Uterus (tissue), 2 donors: ENCODE measurements at regions not wholly inside any gene's neighbourhood (a gene's known extent, or its start where the extent isn't known, plus 50 kb on each side); places are given as distances from the start of the nearest gene placed in this dataset.

Source experiments
- POLR2A ChIP-seq, 2 donors: fragments of 450-650 bp; IDR thresholded peaks; one replicate each; pipeline ENCODE4 v1.6.1; 2016; ENCODE audit warnings: antibody characterized with exemption in 2 of 2, mild to moderate bottlenecking in 1 of 2, moderate library complexity in 1 of 2
- TF ChIP-seq, protein P1 (sequence below), 4 experiments: fragments of 200-600 bp in 2 of 4; fragments of 450-650 bp in 2 of 4; sonication (generic) in 2 of 4; IDR thresholded peaks; one replicate each; pipeline ENCODE4 v1.5.1; 2016 to 2019; ENCODE audit warnings: antibody characterized with exemption in 4 of 4, mild to moderate bottlenecking in 2 of 4, moderate library complexity in 1 of 4

DNA sequence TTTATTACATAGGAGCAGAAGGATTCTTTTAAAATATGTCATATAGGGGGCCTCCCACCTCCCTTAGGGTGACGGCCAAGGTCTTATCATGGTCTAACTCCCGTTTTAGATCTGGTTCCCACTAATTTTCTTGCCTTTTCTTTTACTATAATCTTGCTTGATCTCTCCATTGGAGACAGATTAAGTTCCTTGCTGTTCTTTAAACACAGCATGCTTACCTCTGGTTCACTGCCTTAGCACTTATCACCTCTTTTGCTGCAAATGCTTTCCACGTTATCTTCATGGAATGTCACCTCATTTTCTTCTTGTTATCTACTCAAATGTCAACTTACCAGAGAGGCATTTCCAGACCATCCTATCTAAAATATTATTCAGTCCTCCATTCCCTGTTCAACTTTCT, 1047.6 kb downstream of the TLE4 start:
- TF ChIP-seq, protein P1, sequence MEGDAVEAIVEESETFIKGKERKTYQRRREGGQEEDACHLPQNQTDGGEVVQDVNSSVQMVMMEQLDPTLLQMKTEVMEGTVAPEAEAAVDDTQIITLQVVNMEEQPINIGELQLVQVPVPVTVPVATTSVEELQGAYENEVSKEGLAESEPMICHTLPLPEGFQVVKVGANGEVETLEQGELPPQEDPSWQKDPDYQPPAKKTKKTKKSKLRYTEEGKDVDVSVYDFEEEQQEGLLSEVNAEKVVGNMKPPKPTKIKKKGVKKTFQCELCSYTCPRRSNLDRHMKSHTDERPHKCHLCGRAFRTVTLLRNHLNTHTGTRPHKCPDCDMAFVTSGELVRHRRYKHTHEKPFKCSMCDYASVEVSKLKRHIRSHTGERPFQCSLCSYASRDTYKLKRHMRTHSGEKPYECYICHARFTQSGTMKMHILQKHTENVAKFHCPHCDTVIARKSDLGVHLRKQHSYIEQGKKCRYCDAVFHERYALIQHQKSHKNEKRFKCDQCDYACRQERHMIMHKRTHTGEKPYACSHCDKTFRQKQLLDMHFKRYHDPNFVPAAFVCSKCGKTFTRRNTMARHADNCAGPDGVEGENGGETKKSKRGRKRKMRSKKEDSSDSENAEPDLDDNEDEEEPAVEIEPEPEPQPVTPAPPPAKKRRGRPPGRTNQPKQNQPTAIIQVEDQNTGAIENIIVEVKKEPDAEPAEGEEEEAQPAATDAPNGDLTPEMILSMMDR (IDR thresholded peaks at IDR 0.05), result no peak
- no peak for TF ChIP-seq POLR2A (IDR thresholded peaks at IDR 0.05)
